GM10266 (cell line): ENCODE measurements at regions not wholly inside any gene's neighbourhood (a gene's known extent, or its start where the extent isn't known, plus 50 kb on each side); places are given as distances from the start of the nearest gene placed in this dataset.
"Not testable (repeated sequence)": the region's sequence is repeated elsewhere in the genome, so short reads cannot be mapped to it uniquely, and the experiment has no call there.

ENCODE experiments used
- DNase-seq: peaks from one replicate; pipeline ENCODE4 v3.0.0; 2012; ENCODE audit errors: extremely low spot score
- CTCF ChIP-seq: IDR thresholded peaks from 2 replicates; pipeline ENCODE4 v1.5.1; 2012; ENCODE audit warnings: mild to moderate bottlenecking, low read depth; ENCODE audit not compliant: control insufficient read depth, insufficient read depth; ENCODE audit errors: missing control alignments

GRCh38 chrX:54615109-54615508, 85.1 kb downstream of the GNL3L start:
- TF ChIP-seq CTCF = no peak
- no peak for DNase-seq

- no peak for TF ChIP-seq CTCF
- DNase-seq = no peak
Observed at GRCh38 chrX:54633641-54634040, 103.6 kb downstream of the GNL3L start.

- no peak for TF ChIP-seq CTCF
- no peak for DNase-seq
Observed at GRCh38 chrX:54639018-54639345, 109.0 kb downstream of the GNL3L start.

GRCh38 chrX:54639346-54640102, 109.5 kb downstream of the GNL3L start:
- peak; percentile 73 for DNase-seq

GRCh38 chrX:54640103-54640690, 110.2 kb downstream of the GNL3L start:
- TF ChIP-seq CTCF = no peak
- DNase-seq = no peak

More at GRCh38 chrX:54639346-54640102, 109.5 kb downstream of the GNL3L start:
- peak; percentile 63 for TF ChIP-seq CTCF

- TF ChIP-seq CTCF = no peak
- DNase-seq = no peak
Observed at GRCh38 chrX:54640736-54641135, 110.7 kb downstream of the GNL3L start.

GRCh38 chrX:54641530-54641929, 111.5 kb downstream of the GNL3L start:
- no peak for DNase-seq

GRCh38 chrX:54647607-54648006, 117.6 kb downstream of the GNL3L start:
- DNase-seq = not testable (repeated sequence)

More at GRCh38 chrX:54641530-54641929, 111.5 kb downstream of the GNL3L start:
- no peak for TF ChIP-seq CTCF
